RPMI7951 (cell line): ENCODE measurements at regions not wholly inside any gene's neighbourhood (a gene's known extent, or its start where the extent isn't known, plus 50 kb on each side); places are given as distances from the start of the nearest gene placed in this dataset.
"Not testable (repeated sequence)": the region's sequence is repeated elsewhere in the genome, so short reads cannot be mapped to it uniquely, and the experiment has no call there.

Experiments used
- DNase-seq: peaks from one replicate; pipeline ENCODE4 v3.0.0-alpha.2; 2012; ENCODE audit warnings: low read depth

DNA sequence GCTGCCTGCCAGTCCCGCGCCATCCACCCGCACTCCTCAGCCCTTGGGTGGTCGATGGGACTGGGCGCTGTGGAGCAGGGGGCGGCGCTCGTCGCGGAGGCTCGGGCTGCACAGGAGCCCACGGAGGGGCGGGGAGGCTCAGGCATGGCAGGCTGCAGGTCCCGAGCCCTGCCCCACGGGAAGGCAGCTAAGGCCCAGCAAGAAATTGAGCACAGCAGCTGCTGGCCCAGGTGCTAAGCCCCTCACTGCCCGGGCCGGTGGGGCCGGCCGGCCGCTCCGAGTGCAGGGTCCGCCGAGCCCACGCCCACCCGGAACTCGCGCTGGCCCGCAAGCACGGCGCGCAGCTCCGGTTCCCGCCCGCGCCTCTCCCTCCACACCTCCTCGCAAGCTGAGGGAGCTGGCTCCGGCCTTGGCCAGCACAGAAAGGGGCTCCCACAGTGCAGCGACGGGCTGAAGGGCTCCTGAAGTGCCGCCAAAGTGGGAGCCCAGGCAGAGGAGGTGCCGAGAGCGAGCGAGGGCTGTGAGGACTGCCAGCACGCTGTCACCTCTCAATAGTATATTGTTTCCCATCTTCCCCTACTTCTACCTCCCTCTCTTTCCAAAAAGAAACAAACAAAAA is 219.6 kb downstream of the BAMBI start:
- not testable (repeated sequence) for DNase-seq

DNA sequence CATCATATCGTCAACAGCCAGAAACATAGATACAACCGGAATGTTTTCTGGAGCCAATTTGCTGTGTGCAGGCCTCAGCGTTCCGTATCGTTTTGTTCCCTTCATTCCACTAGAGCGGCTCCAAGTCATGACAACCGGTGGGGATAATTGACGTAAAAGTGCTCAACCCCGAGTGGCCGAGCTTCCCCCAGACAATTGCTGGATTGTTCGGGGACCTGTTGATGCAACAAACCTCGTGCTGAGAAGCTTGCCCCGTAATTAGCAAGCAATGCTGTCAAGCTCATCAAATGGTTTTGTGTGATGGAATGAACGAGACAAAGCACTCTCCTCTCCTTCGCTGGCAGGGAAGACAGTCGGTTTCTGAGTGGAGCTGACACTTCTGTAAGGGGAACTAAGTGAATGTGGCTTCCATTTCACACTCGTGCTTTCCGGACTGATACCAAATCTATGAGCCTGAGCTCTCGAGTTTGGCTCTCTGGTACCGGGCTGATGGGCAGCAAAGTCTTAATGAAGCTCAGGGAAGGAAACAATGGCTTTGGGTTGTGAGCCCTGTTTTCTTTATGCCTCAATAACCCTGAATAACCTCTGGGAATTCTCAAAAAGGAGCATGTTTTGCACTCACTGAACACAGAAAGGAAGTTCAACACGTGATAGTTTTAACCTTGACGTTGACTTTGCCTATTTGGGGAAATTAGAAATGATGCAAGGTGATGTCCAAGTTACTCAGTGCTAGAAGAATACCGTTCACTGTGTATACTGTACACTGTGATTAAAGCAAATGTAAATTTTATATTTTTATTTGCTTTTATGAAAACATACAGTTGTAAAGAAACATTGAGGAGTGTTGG is 220.5 kb downstream of the BAMBI start:
- DNase-seq = peak; percentile 25

DNA sequence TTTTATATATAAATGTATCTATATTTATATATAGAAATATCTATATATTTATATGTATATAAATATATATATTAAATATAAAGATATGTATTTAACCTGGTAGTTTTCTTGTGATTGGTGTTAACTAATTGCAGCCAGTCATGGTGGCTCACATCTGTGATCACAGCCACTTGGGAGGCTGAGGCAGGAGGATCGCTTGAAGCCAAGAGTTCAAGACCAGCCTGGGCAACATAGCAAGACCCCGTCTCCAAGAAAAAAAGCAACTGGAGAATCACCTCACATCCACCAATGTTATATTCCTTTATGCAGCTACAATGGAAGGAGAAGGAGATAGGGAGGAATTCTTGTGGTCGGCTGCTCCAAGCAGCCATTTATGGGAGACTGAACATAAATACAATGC is 224.9 kb downstream of the BAMBI start:
- DNase-seq = no peak

DNA sequence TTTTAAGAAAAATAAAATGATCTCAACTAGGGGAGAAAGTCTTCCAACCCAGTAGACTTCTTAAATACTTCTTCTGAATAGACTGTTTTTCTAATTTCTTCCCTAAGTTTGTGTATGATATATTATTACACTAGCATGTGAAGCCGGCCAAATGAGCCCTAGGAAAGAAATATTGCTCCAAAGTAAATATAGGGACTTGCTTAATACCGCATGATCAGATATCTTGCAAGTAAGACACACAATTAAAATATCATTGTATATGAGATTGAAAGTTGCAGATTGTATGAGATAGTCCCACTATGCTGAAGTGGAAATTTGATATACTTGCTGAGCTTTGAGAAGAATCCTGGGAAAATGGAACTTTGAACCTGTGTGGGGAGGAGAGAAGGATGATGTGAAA is 225.7 kb downstream of the BAMBI start:
- no peak for DNase-seq

DNA sequence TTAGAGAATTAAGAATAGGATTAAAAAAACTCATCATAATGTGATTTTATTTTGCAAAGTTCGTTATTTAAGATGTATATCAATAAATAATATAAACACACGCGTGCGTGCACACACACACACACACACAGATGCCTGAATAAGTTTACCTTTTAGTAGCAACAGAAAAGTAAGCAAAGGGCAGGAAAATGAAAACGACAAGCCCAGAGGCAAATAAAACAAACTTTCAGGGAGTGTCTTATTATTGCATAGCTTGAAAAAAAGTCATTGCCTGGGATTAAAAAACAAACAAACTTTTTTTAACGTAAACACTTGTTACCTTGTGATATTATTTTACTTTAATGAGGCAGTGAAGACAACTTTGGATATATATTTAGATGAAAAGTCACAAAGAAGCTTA is 226.4 kb downstream of the BAMBI start:
- DNase-seq = no peak

DNA sequence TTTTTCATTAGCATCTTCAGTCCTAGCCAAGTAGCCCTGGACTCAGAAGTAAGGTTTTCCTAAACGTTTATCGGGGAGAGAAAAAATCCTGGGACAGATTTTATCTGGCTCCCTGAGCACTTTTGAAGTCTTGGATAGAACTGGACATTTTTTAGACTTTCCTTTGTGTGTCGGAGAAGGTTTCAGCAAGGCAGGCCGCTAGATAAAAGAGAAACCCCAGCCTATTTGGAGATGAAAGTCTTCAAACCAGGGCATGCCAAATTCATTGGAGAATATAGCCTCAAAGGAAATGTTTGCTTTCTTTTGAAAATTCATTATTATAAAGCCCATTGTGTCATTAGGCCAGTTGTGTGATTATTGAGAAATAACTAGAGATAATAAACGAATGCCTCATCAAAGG is 228.1 kb downstream of the BAMBI start:
- DNase-seq = no peak

DNA sequence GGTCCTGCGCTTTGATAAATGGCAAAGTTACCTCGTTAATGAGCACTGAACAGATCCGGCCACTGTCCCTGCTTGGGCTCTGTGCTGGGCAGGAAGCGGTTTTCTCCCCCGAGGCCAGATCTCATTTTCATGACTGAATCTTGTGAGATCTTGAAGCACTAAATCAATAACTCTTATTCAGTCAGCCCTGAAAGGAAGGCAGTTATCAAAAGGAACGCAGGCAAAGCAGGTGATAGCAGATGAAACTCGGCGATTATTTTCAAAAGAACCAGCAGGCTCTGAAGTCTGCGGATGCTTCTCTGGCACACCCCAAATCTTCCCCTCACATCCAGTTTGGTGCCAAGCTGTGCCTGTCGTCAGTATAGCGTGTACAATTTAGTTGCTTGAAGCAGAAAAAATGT is 228.7 kb downstream of the BAMBI start:
- DNase-seq = peak; percentile 67

DNA sequence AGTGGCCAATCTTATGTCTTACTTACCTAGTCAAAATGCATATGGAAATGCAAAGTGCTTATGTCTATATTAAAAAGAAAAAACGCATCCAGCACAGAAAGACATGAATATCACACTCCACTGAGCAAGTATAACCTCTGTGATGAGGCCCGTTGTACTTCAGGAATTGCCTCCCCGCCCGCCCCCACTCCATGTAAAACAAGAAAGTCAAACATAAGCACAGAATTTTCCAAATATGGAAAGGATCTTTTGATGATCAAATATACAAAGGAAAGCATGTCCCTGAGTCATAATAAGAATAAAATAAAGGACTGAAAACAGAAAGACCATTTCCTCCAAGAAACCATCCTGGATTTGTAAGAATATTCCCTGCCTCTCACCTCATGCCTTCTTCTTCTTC is 229.1 kb downstream of the BAMBI start:
- peak; percentile 26 for DNase-seq

DNA sequence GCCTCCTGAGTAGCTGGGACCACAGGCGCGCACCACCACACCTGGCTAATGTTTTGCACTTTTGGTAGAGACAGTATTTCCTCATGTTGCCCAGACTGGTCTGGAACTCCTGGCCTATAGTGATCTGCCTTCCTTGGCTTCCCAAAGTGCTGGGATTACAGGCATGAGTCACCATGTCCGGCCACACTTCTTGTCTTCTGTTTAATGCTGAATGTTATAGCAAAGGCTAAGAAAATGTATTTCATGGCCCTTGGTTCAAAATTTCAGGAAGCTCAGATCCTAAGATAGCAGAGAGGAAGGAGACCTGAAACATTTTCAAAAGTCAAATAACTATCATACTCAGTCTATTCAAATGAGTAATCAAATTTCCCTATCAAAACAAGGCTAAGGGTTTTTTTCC is 229.6 kb downstream of the BAMBI start:
- peak; percentile 65 for DNase-seq

DNA sequence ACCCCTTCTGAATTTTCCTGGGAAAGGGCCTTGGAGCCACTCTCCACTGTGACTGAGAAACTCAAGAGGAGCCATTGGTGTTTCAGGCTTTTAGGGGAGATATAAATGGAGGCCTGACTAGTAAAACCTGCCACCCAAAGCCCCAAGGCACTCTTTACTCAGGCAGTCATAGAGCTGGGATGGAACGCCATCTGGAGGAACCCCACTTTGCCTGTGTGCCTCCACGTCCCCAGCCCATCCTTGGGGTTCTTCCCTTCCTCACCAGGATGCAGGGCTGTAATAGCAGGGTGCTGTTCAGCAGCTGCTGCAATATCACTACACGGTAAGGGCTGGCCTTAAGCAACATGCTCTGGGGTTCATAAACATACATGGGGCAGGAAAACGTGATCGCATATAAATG is 232.6 kb downstream of the BAMBI start:
- DNase-seq = no peak

DNA sequence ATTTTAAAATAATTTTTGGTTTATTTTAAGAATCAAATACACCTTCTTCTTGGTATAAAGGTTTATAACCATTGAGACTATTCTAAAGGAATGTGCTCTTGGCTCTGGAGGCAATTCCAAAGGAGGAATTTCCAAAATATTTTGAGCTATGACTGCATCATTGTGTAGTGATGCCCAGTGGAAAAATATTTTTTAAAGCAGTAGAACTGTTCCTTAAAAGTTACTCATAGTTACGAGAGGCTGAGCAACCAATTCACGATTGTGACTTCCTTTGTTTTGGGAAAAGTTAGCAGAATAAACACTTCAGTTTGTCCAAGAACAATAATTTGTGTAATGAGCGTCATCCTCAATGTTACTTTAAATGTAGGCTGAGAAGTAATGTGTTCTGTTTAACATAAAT is 233.6 kb downstream of the BAMBI start:
- DNase-seq = peak; percentile 36

DNA sequence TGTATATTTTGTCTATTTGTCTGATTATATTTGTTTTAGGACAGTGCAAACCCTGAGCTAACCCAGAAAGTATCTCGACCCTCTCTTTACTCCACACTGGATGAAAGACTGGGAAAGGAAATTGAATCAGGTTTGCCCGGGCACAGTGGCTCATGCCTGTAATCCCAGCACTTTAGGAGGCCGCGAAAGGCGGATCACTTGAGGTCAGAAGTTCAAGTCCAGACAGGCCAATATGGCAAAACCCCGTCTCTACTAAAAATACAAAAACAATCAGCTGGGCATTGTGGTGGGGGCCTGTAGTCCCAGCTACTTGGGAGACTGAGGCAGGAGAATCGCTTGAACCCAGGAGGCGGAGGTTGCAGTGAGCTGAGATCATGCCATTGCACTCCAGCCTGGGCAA is 234.2 kb downstream of the BAMBI start:
- not testable (repeated sequence) for DNase-seq

DNA sequence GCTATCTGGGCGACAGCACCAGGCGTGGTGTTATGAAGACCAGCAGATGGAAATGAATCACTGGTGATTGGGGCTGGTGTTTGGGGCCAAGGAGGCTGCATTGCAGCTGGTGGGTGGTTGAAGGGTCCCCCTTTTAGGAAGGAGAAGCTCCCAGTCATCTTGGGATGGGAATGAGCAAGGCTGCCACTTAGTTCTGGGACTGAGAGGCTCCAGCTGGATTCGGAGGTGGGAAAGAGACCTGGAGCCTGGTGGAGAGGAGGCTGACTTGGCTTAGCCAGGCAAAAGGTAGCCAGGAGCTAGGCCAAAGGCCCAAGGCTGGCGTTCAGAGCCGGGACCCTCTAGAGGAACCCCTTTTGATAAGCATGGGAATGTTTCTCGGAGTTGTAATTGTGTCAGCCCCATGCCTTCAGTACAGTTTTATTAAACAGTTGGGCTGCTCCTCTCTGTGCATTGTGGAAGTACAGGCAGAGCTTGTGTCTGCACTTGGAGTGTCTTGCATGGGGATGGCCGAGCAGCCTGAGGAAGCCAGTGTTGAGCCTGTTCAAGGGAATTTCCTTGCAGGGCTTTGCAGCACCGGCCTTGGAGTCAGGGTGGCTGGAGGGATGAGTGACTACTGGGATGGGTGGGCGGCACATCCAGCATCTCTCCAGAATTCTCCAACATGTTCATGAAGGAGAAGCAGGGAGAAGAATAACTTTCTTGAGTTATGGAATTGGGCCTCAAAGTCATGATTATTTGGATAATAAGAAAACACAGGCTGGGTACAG is 234.9 kb downstream of the BAMBI start:
- no peak for DNase-seq

DNA sequence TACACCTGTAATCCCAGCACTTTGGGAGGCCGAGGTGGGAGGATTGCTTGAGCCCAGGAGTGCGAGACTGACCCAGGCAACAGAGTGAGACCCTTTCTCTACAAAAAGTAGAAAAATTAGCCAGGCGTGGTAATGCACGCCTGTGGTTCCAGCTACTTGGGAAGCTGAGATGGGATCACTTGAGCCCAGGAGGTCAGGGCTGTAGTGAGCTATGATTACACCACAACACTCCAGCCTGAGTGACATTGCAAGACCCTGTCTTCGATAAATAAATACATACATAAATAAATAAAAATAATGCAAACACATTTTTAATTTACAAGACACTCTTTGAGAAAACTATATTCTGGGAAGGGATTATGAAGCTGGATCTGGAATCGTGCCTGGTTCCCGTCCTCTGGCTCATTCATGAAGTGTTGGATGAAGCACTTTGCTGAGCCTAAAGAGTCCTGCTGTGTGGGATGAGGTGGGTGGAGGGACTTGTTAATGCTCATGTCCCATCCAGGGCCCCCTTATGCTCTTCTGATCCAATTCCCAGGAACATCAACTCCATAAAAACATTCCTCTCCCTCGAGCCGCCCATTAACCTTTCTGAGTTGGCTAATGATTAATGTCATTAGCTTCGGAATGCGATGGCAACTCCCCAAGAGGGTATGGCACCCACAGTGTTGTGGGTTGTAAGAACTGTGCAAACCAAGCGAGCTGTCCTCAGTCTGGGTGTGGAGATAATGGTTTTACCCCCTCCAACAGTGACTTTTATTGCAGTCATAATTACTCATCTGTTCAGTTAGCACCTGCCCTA is 236.3 kb downstream of the BAMBI start:
- no peak for DNase-seq

DNA sequence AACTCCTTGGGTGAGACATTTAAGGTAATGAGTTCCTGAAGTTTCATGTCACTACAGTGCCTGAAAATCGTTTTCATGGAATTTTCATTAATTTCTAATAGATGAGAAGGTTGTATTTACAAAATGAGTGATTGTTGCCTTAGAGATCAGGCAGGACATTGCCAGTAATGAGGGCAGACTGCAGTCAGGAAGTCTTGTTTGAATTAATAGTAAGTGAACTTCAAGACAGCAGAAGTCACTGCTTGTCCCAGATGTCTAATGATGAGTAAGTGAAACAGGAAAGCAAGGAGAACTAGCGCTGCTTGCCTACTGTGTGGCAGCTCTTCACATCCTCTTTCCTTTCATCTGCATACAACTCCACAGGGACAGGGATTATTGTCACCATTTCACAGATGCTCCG is 237.4 kb downstream of the BAMBI start:
- no peak for DNase-seq

DNA sequence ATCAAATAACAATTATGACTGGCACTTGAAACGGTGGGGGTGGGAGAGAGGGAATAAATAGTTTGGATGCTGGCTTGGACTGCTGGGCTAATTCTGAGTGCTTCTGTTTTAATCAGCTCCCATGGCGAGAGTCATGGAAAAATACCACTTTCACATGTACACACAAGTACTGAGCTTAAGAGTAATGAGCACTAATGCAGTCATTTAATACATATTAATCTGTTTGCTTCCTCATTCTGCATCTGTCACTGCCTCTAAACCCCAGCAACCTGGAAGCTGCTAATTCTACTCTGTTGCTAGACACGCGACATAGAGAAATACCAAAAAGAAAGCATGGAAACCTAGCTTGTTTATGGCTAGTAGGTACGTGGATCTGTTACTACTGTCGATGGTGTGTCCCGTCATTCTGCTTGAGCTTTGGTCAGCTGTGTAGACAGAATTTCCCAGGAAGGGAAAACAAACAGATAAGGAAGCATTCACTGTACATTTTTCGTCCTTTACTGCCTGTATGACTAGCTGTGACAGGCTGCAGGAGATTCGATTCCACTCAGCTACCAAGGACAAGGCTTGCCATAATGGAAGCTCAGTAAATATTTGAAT is 238.8 kb downstream of the BAMBI start:
- no peak for DNase-seq

DNA sequence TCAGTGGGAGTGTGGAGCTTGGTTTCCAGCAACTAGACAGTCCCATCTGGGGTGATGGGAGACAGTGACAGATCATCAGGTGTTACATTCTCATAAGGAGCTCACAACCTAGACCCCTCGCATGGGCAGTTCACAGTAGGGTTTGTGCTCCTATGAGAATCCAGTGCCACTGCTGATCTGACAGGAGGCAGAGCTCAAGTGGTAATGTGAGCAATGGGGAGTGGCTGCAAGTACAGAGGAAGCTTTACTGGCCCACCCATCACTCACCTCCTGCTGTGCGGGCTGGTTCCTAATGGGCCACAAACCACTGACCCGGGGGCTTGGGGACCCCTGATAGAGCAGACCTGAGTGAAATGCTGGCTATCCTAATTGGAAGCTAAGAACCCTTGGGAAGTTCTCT is 242.8 kb downstream of the BAMBI start:
- DNase-seq = no peak

DNA sequence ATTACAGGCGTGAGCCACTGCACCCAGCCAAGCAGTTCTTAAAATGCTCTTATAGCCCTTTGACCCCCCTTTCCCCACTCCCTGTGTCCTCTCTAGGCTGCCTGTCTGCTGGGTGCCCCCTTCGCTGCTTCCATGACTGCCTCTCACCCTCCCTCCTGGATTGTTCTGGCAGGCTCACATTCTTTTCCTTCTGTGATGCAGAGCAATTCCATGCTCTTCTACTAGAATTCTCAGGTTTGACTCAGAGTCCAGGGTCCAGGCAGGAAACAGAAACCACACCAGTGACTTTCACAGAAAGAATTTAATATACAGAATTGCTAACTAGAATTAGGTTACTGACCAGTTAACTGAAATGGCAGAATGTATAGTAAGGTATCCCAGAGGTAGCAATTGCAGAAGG is 244.8 kb downstream of the BAMBI start:
- DNase-seq = no peak

DNA sequence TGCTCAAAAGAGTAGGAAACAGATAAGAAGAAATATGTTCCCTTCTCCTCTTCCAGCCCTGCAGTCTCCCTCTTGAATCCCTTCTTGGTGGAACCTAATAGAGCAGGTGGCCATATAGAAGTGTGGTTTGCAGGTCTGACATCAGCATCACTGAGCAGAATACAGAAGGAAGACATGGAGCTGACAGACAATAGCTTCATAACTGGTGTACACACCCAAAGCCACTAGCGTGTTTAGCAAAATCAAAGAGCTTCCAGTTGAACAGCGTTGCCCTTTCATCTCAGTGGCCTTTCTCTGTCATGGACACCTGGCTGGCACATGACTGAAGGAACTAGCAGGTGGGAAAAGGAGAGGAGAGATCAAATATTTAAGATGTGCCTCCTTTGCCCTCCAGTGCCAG is 245.5 kb downstream of the BAMBI start:
- DNase-seq = no peak

DNA sequence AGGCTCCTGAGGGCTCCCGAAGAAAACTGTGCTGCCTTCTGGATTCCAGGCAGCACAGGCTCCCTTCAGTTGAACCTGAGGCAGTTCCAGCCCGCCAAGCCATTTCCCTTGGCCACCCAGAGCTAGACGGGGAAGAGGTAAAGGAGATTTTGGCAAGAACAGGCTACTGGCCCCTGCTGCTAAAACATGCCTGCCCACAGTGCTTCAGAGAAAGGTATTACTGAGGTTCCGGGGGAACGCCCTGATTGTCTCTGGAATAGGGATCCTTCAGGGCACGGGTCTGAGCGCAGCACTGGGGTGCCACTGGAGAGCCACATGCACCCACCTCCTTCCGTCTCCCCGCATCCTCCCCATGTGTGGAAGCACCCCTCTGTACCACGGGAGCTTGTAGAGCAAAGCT is 247.4 kb downstream of the BAMBI start:
- no peak for DNase-seq

DNA sequence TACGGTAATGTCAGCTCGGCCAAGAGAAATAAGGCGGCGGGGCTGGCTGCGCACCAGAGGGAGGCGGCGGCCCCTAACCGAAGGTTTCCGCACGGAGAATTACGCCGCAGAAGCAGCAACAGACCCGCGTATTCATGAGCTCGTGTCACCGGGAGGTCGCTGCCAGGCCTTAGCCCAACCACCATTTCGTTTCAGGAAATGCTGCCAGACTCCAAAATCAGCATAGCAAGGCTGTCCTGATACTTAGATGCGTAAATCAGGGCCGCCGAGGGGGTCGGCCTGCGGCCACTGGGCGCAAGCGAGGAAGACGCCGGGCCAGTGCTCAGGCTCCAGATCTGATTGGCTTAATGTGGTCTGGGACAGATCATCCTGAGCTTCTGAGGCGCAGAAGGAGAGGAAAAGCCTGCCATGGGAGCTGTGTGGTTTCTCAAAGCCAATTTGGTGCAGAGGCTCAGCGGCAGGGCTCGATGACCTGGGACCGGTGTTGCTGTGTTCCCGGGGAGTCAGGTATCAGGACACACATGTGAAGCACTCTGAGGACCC is 247.9 kb downstream of the BAMBI start:
- no peak for DNase-seq
